NCI-H1694 treated with DMSO at 0.1 percent for 48 hours (cell line): ENCODE measurements at regions not wholly inside any gene's neighbourhood (a gene's known extent, or its start where the extent isn't known, plus 50 kb on each side); places are given as distances from the start of the nearest gene placed in this dataset.

Experiments
- DNase-seq: peaks from one replicate; lab custom pipeline; 2025; lab: John Stamatoyannopoulos, UW

GRCh38 chr13:111476197-111476596 lies 155.8 kb downstream of the TEX29 start:
- no peak for DNase-seq

GRCh38 chr13:111479412-111479811 lies 159.0 kb downstream of the TEX29 start:
- DNase-seq = no peak

- DNase-seq = no peak
These were observed 160.1 kb downstream of the TEX29 start for GRCh38 chr13:111480503-111480902.

GRCh38 chr13:111480976-111481375 lies 160.5 kb downstream of the TEX29 start:
- DNase-seq = no peak

GRCh38 chr13:111482126-111482525 lies 161.7 kb downstream of the TEX29 start:
- DNase-seq = no peak

- no peak for DNase-seq
These were observed 162.6 kb downstream of the TEX29 start for GRCh38 chr13:111482806-111483620.

- DNase-seq = no peak
These were observed 163.2 kb downstream of the TEX29 start for GRCh38 chr13:111483621-111483987.

GRCh38 chr13:111484141-111484925 lies 163.9 kb downstream of the TEX29 start:
- DNase-seq = no peak

GRCh38 chr13:111484959-111485358 lies 164.5 kb downstream of the TEX29 start:
- no peak for DNase-seq

- DNase-seq = no peak
These were observed 165.2 kb downstream of the TEX29 start for GRCh38 chr13:111485491-111486250.

- no peak for DNase-seq
These were observed 165.9 kb downstream of the TEX29 start for GRCh38 chr13:111486331-111486730.

GRCh38 chr13:111486801-111487200 lies 166.4 kb downstream of the TEX29 start:
- no peak for DNase-seq

- DNase-seq = no peak
These were observed 168.2 kb downstream of the TEX29 start for GRCh38 chr13:111488486-111489132.

GRCh38 chr13:111489301-111489700 lies 168.9 kb downstream of the TEX29 start:
- DNase-seq = no peak

- no peak for DNase-seq
These were observed 170.2 kb downstream of the TEX29 start for GRCh38 chr13:111490611-111491010.

GRCh38 chr13:111491021-111491420 lies 170.6 kb downstream of the TEX29 start:
- DNase-seq = no peak

- DNase-seq = no peak
These were observed 171.2 kb downstream of the TEX29 start for GRCh38 chr13:111491659-111492058.

GRCh38 chr13:111492341-111492950 lies 172.0 kb downstream of the TEX29 start:
- no peak for DNase-seq

GRCh38 chr13:111492958-111493357 lies 172.5 kb downstream of the TEX29 start:
- DNase-seq = no peak

GRCh38 chr13:111493468-111493867 lies 173.0 kb downstream of the TEX29 start:
- DNase-seq = no peak

GRCh38 chr13:111494641-111495040 lies 174.2 kb downstream of the TEX29 start:
- DNase-seq = no peak
